MM.1S (cell line): ENCODE measurements at regions not wholly inside any gene's neighbourhood (a gene's known extent, or its start where the extent isn't known, plus 50 kb on each side); places are given as distances from the start of the nearest gene placed in this dataset.

ENCODE experiments used
- CTCF ChIP-seq: fragments of 300-600 bp; sonication (generic); IDR thresholded peaks from 2 replicates; pipeline ENCODE4 v1.5.1; 2016; ENCODE audit warnings: antibody characterized with exemption, low read length, mixed read lengths
- EZH2 ChIP-seq: fragments of 300-600 bp; sonication (generic); optimal IDR thresholded peaks from 2 replicates; pipeline ENCODE3; 2017; ENCODE audit warnings: low read depth, mild to moderate bottlenecking, antibody characterized with exemption, low read length, mixed read lengths
- EZH2phosphoT487 ChIP-seq: fragments of 300-600 bp; sonication (generic); IDR thresholded peaks from 2 replicates; pipeline ENCODE4 v1.6.1; 2018; ENCODE audit warnings: antibody characterized with exemption, low read length

- TF ChIP-seq EZH2 (no peak), CTCF (no peak), EZH2phosphoT487 (no peak)
These were observed 1942.4 kb upstream of the WWC1 start for GRCh38 chr5:166349046-166349445.
